NCI-H2081 (cell line): ENCODE measurements at regions not wholly inside any gene's neighbourhood (a gene's known extent, or its start where the extent isn't known, plus 50 kb on each side); places are given as distances from the start of the nearest gene placed in this dataset.
A peak's percentile ranks its signal among the peaks of the same experiment; 100 is the strongest.
"Not testable (repeated sequence)": the region's sequence is repeated elsewhere in the genome, so short reads cannot be mapped to it uniquely, and the experiment has no call there.

Experiments
- DNase-seq, 2 experiments: peaks; one replicate each; lab custom pipeline; 2025; lab: John Stamatoyannopoulos, UW

GRCh38 chr2:168300460-168300859, 53.1 kb upstream of the STK39 start:
- no peak for DNase-seq

GRCh38 chr2:168304024-168304681, 56.8 kb upstream of the STK39 start:
- no peak for DNase-seq

- DNase-seq, result no peak
Observed at GRCh38 chr2:168307379-168307778, 60.0 kb upstream of the STK39 start.

- DNase-seq, result no peak
Observed at GRCh38 chr2:168310580-168310979, 63.2 kb upstream of the STK39 start.

GRCh38 chr2:168311261-168311910, 64.0 kb upstream of the STK39 start:
- DNase-seq, result peak; percentile 36 to 70

- DNase-seq, result no peak
Observed at GRCh38 chr2:168312036-168312822, 64.8 kb upstream of the STK39 start.

GRCh38 chr2:168314236-168314635, 66.8 kb upstream of the STK39 start:
- no peak for DNase-seq

GRCh38 chr2:168315331-168316072, 68.1 kb upstream of the STK39 start:
- DNase-seq, result no peak

- no peak for DNase-seq
Observed at GRCh38 chr2:168316073-168316440, 68.7 kb upstream of the STK39 start.

GRCh38 chr2:168317282-168317681, 69.9 kb upstream of the STK39 start:
- no peak for DNase-seq

GRCh38 chr2:168320267-168320666, 72.9 kb upstream of the STK39 start:
- DNase-seq, result no peak

GRCh38 chr2:168322325-168323007, 75.1 kb upstream of the STK39 start:
- DNase-seq, result no peak

GRCh38 chr2:168323529-168324021, 76.2 kb upstream of the STK39 start:
- no peak for DNase-seq

GRCh38 chr2:168326572-168326971, 79.2 kb upstream of the STK39 start:
- no peak for DNase-seq

- no peak for DNase-seq
Observed at GRCh38 chr2:168327328-168327727, 79.9 kb upstream of the STK39 start.

- DNase-seq, result no peak
Observed at GRCh38 chr2:168328421-168328820, 81.0 kb upstream of the STK39 start.

GRCh38 chr2:168330624-168331423, 83.4 kb upstream of the STK39 start:
- DNase-seq, result no peak

GRCh38 chr2:168335254-168335653, 87.9 kb upstream of the STK39 start:
- DNase-seq, result not testable (repeated sequence)

GRCh38 chr2:168336786-168337388, 89.5 kb upstream of the STK39 start:
- DNase-seq, result peak; percentile 33 to 65

- no peak for DNase-seq
Observed at GRCh38 chr2:168338292-168338691, 90.9 kb upstream of the STK39 start.
